ENCODE measurements at regions not wholly inside any gene's neighbourhood (a gene's known extent, or its start where the extent isn't known, plus 50 kb on each side); places are given as distances from the start of the nearest gene placed in this dataset.
A peak's percentile ranks its signal among the peaks of the same experiment; 100 is the strongest.

- no peak overlapping the region for H3K9ac ChIP-seq (ENCODE audit: low read length)
- BruUV-seq (replicated peaks) = no TSS peak
- no peak overlapping the region for H3K4me3 ChIP-seq (replicated peaks in 1 of 2; ENCODE audit: low read depth in 1 of 2, low read length in 2 of 2)
- peak; percentile 16 for DNase-seq (ENCODE audit: low read depth, low spot score)
- H2AFZ ChIP-seq (ENCODE audit: low read depth, low read length, poor library complexity, severe bottlenecking) = no peak overlapping the region
- ChIA-PET RAD21 (ENCODE audit: low non-redundant PET in 1 of 2, low total read pairs in 2 of 2, uncharacterized antibody in 2 of 2, unreplicated experiment in 2 of 2) (no interaction called here), POLR2A (no interaction called here), CTCF (interaction anchor here (1.1 to 1.4 kb wide), 2 partner anchors 140 to 860 kb away, joined by 5 to 7 read pairs; no protein-coding TSS in a partner anchor)
- H3K79me2 ChIP-seq (ENCODE audit: insufficient read depth, low read length) = no peaks in the 10 kb centered on the region
- H3K36me3 ChIP-seq (ENCODE audit: control insufficient read depth in 1 of 2, insufficient read depth in 2 of 2, low read length in 2 of 2) = no peaks in the 10 kb centered on the region
- H3K27ac ChIP-seq (ENCODE audit: low read depth, low read length) = no peak overlapping the region
- intact Hi-C loops (cut with micrococcal nuclease) = loop anchor here (10.0 kb wide), 1 partner anchor 214 kb away; no protein-coding TSS in a partner anchor
- 0 out of 2 replicates have a peak, but pooled peaks cover 8% of the 10 kb centered on the region for H3K27me3 ChIP-seq (ENCODE audit: insufficient read depth, low read length)
- H4K20me1 ChIP-seq (ENCODE audit: insufficient read depth) = no peaks in the 10 kb centered on the region
- H3K4me1 ChIP-seq (ENCODE audit: control insufficient read depth in 1 of 2, insufficient read depth in 2 of 2, low read length in 2 of 2) = peaks cover 0 to 3% of the 10 kb centered on the region in 2 experiments; a peak in 1 of 4 replicates
- H3K9me2 ChIP-seq (ENCODE audit: insufficient read depth) = no peaks in the 10 kb centered on the region
- H3K9me3 ChIP-seq (ENCODE audit: control insufficient read depth in 1 of 2, insufficient read depth in 1 of 2, low read depth in 1 of 2, low read length in 2 of 2) = no peaks in the 10 kb centered on the region
- ATAC-seq = peak; percentile 70
- H3K4me2 ChIP-seq (ENCODE audit: low read length) = no peak overlapping the region
- TF ChIP-seq CTCF (IDR thresholded peaks at IDR 0.05 in 2 of 3, conservative IDR thresholded peaks at IDR 0.05 in 1 of 3; ENCODE audit: borderline replicate concordance in 1 of 3, insufficient read depth in 1 of 3, low read depth in 2 of 3, low read length in 2 of 3) = peak; percentile 28 to 50 (median 48); a peak in 4 of 6 replicates
- peak; percentile 30; the same call in 1 of the 2 replicates for TF ChIP-seq RAD21 (IDR thresholded peaks at IDR 0.05; ENCODE audit: low read depth)
- TF ChIP-seq TCF7L2 (IDR thresholded peaks at IDR 0.05; ENCODE audit: borderline replicate concordance, extremely low read depth, insufficient read depth, insufficient read length) = no peak
- TF ChIP-seq POLR2AphosphoS5 (IDR thresholded peaks at IDR 0.05; ENCODE audit: low read depth, low read length) = no peak
Observed at GRCh38 chr9:90458485-90458884, 184.1 kb downstream of the DIRAS2 start.

GRCh38 chr9:90459321-90459720, 183.3 kb downstream of the DIRAS2 start:
- H4K20me1 ChIP-seq (ENCODE audit: insufficient read depth) = no peaks in the 10 kb centered on the region
- no peak overlapping the region for H3K27ac ChIP-seq (ENCODE audit: low read depth, low read length)
- H3K36me3 ChIP-seq (ENCODE audit: control insufficient read depth in 1 of 2, insufficient read depth in 2 of 2, low read length in 2 of 2) = no peaks in the 10 kb centered on the region
- H3K9me2 ChIP-seq (ENCODE audit: insufficient read depth) = no peaks in the 10 kb centered on the region
- H3K9me3 ChIP-seq (ENCODE audit: control insufficient read depth in 1 of 2, insufficient read depth in 1 of 2, low read depth in 1 of 2, low read length in 2 of 2) = no peaks in the 10 kb centered on the region
- POLR2A ChIA-PET = no interaction called here
- DNase-seq (ENCODE audit: low read depth, low spot score) = no peak
- no peak for TF ChIP-seq EZH2phosphoT487 (IDR thresholded peaks at IDR 0.05; ENCODE audit: borderline replicate concordance)
- TF ChIP-seq SP1 (IDR thresholded peaks at IDR 0.05; ENCODE audit: low read depth) = no peak
- no peak for TF ChIP-seq RAD21 (IDR thresholded peaks at IDR 0.05; ENCODE audit: low read depth)
- no peak for TF ChIP-seq EZH2 (IDR thresholded peaks at IDR 0.05)
- no peak for TF ChIP-seq SIN3A (IDR thresholded peaks at IDR 0.05; ENCODE audit: low read depth)
- TF ChIP-seq FOSL1 (IDR thresholded peaks at IDR 0.05; ENCODE audit: low read depth) = no peak
- no peak for TF ChIP-seq ELF1 (IDR thresholded peaks at IDR 0.05; ENCODE audit: borderline replicate concordance, low read depth)
- no peak for TF ChIP-seq CBX3 (IDR thresholded peaks at IDR 0.05; ENCODE audit: low read depth)
- no peak for TF ChIP-seq POLR2AphosphoS5 (IDR thresholded peaks at IDR 0.05; ENCODE audit: low read depth, low read length)
- no peak for TF ChIP-seq CEBPB (IDR thresholded peaks at IDR 0.05; ENCODE audit: low read depth)
- TF ChIP-seq ZFX (IDR thresholded peaks at IDR 0.05) = no peak
- no peak for TF ChIP-seq YY1 (IDR thresholded peaks at IDR 0.05; ENCODE audit: extremely low read depth, insufficient replicate concordance, low read depth, low read length)
- no peak for TF ChIP-seq JUND (IDR thresholded peaks at IDR 0.05)
- TF ChIP-seq ZBTB33 (IDR thresholded peaks at IDR 0.05; ENCODE audit: extremely low read depth, insufficient replicate concordance, low read length) = no peak
- TF ChIP-seq EGR1 (IDR thresholded peaks at IDR 0.05; ENCODE audit: low read depth) = no peak
- CTCF ChIA-PET = interaction anchor here (1.4 kb wide), 1 partner anchor 861 kb away, joined by 5 read pairs; no protein-coding TSS in a partner anchor
- no TSS peak for BruUV-seq (replicated peaks)
- no peak overlapping the region for H3K4me2 ChIP-seq (ENCODE audit: low read length)
- no peak overlapping the region for H3K9ac ChIP-seq (ENCODE audit: low read length)
- intact Hi-C loops (cut with micrococcal nuclease) = loop anchor here (10.0 kb wide), 1 partner anchor 215 kb away; no protein-coding TSS in a partner anchor
- RAD21 ChIA-PET (ENCODE audit: low non-redundant PET in 1 of 2, low total read pairs in 2 of 2, uncharacterized antibody in 2 of 2, unreplicated experiment in 2 of 2) = no interaction called here
- 0 out of 2 replicates have a peak, but pooled peaks cover 7% of the 10 kb centered on the region for H3K27me3 ChIP-seq (ENCODE audit: insufficient read depth, low read length)
- H2AFZ ChIP-seq (ENCODE audit: low read depth, low read length, poor library complexity, severe bottlenecking) = no peak overlapping the region
- H3K4me1 ChIP-seq (ENCODE audit: control insufficient read depth in 1 of 2, insufficient read depth in 2 of 2, low read length in 2 of 2) = peaks cover 0 to 3% of the 10 kb centered on the region in 2 experiments; a peak in 1 of 4 replicates
- ATAC-seq = no peak
- no peak overlapping the region for H3K4me3 ChIP-seq (replicated peaks in 1 of 2; ENCODE audit: low read depth in 1 of 2, low read length in 2 of 2)
- H3K79me2 ChIP-seq (ENCODE audit: insufficient read depth, low read length) = no peaks in the 10 kb centered on the region
